ENCODE measurements at regions not wholly inside any gene's neighbourhood (a gene's known extent, or its start where the extent isn't known, plus 50 kb on each side); places are given as distances from the start of the nearest gene placed in this dataset.

DNA sequence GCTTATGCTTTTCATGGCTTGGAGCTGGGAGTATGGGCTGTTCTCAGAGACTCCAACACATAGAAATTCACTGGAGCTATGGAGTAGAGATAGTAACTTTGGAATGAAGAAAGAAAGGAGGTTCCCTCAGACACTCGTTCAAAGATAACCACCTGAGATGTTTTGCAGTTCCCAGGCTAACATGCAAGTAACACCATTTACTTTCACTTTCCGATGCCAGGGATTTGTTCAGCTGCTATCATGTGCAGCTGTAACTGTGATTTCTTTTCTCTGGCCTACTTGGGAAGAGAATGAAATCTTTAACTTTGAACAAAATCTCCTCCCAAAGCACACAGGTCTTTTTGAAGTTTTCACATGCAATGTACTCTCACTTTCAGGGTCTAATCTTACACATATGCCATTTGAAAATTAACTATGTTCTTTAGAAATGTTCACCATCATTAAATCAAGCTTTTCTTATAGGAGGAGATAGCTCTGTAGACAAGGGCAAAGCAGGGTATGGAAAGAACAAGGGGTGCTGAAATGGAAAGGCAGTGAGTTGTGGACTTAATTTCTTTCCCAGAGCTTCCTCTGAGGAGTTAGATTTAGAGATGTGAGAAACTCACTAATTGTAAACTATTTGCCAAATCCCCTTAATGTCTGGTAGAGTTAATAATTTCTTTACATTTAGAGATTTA is 514.3 kb downstream of the PDHA2 start:
- TF ChIP-seq, protein P1, sequence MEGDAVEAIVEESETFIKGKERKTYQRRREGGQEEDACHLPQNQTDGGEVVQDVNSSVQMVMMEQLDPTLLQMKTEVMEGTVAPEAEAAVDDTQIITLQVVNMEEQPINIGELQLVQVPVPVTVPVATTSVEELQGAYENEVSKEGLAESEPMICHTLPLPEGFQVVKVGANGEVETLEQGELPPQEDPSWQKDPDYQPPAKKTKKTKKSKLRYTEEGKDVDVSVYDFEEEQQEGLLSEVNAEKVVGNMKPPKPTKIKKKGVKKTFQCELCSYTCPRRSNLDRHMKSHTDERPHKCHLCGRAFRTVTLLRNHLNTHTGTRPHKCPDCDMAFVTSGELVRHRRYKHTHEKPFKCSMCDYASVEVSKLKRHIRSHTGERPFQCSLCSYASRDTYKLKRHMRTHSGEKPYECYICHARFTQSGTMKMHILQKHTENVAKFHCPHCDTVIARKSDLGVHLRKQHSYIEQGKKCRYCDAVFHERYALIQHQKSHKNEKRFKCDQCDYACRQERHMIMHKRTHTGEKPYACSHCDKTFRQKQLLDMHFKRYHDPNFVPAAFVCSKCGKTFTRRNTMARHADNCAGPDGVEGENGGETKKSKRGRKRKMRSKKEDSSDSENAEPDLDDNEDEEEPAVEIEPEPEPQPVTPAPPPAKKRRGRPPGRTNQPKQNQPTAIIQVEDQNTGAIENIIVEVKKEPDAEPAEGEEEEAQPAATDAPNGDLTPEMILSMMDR (conservative IDR thresholded peaks at IDR 0.05; ENCODE audit: low read length), result no peak
- no peak for TF ChIP-seq EZH2phosphoT487 (IDR thresholded peaks at IDR 0.05; ENCODE audit: borderline replicate concordance)
